Activated gamma-delta T cell treated with Interleukin-2 at 50 U/mL for 16 hours (primary cell): ENCODE measurements at regions not wholly inside any gene's neighbourhood (a gene's known extent, or its start where the extent isn't known, plus 50 kb on each side); places are given as distances from the start of the nearest gene placed in this dataset.

Experiments used
- DNase-seq: peaks from one replicate; pipeline ENCODE4 v3.0.0-alpha.2; 2020

GRCh38 chr15:52858782-52859176, 68.6 kb upstream of the ONECUT1 start:
- DNase-seq, result no peak

- DNase-seq, result no peak
These were observed 68.0 kb upstream of the ONECUT1 start for GRCh38 chr15:52857937-52858781.

GRCh38 chr15:52857471-52857870, 67.3 kb upstream of the ONECUT1 start:
- DNase-seq, result no peak

- no peak for DNase-seq
These were observed 66.2 kb upstream of the ONECUT1 start for GRCh38 chr15:52856286-52856685.

GRCh38 chr15:52855157-52855556, 65.0 kb upstream of the ONECUT1 start:
- DNase-seq, result no peak

GRCh38 chr15:52844823-52845222, 54.7 kb upstream of the ONECUT1 start:
- DNase-seq, result no peak
